ENCODE measurements at regions not wholly inside any gene's neighbourhood (a gene's known extent, or its start where the extent isn't known, plus 50 kb on each side); places are given as distances from the start of the nearest gene placed in this dataset.
"Not testable (repeated sequence)": the region's sequence is repeated elsewhere in the genome, so short reads cannot be mapped to it uniquely, and the experiment has no call there.

- TF ChIP-seq CTCF, POLR2A (IDR thresholded peaks at IDR 0.05): not testable (repeated sequence)
Measured at GRCh38 chr21:8214539-8214938, 2306.8 kb upstream of the TPTE start.

Data from adrenal gland (tissue), 5 donors.